IPS-NIHi11 (cell line): ENCODE measurements at regions not wholly inside any gene's neighbourhood (a gene's known extent, or its start where the extent isn't known, plus 50 kb on each side); places are given as distances from the start of the nearest gene placed in this dataset.
"Not testable (repeated sequence)": the region's sequence is repeated elsewhere in the genome, so short reads cannot be mapped to it uniquely, and the experiment has no call there.

Experiments
- DNase-seq: peaks from one replicate; pipeline ENCODE4 v3.0.0; 2012; ENCODE audit warnings: mixed read lengths, low spot score

DNA sequence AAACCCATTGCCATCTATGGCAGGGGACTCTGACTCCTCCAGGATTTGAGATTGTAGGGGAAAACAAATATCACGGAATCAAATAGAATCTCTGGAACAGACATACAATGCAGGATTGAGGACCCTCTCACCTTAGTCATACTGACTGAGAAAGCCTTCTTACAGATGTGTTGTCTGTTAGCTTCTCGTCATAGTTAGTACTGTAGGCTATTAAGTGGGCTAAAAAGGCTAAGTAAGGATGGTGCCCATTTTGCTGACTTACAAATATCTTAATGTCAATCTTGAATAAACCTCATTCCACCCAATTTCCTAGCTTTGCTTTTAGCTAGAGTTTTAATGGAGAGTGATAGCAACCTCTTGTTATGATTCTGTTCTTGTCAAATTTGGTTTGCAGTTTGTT is 352.4 kb downstream of the QKI start:
- no peak for DNase-seq

GRCh38 chr6:163765335-163765734 is 350.8 kb downstream of the QKI start:
- no peak for DNase-seq

DNA sequence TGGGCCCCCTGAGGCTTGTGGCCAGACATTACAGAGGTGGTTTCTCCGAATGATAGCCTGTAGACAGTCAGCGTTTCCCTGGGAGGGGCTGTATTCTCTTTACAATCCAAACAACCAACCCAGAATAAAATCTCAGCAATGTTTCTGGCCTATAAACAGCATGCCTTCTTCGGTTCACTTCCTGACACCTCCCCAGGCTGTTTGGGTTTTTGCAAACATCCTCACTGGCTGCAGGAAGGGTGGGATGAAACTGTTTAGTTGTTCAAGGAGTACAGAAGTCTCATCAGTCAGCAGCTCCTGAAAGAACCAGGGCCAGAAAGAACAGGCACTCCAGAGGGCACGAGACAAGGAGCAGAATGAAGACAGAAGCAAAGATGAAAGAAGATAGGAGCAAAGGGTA is 350.0 kb downstream of the QKI start:
- no peak for DNase-seq

GRCh38 chr6:163761481-163761880 is 347.0 kb downstream of the QKI start:
- no peak for DNase-seq

GRCh38 chr6:163760860-163761259 is 346.3 kb downstream of the QKI start:
- DNase-seq = no peak

- DNase-seq = no peak
Measured at GRCh38 chr6:163759542-163759941, 345.0 kb downstream of the QKI start.

- DNase-seq = no peak
Measured at GRCh38 chr6:163757520-163757919, 343.0 kb downstream of the QKI start.

GRCh38 chr6:163756079-163756478 is 341.6 kb downstream of the QKI start:
- DNase-seq = no peak

GRCh38 chr6:163754866-163755265 is 340.3 kb downstream of the QKI start:
- DNase-seq = no peak

- no peak for DNase-seq
Measured at GRCh38 chr6:163753430-163753829, 338.9 kb downstream of the QKI start.

- DNase-seq = no peak
Measured at GRCh38 chr6:163752446-163752845, 337.9 kb downstream of the QKI start.

DNA sequence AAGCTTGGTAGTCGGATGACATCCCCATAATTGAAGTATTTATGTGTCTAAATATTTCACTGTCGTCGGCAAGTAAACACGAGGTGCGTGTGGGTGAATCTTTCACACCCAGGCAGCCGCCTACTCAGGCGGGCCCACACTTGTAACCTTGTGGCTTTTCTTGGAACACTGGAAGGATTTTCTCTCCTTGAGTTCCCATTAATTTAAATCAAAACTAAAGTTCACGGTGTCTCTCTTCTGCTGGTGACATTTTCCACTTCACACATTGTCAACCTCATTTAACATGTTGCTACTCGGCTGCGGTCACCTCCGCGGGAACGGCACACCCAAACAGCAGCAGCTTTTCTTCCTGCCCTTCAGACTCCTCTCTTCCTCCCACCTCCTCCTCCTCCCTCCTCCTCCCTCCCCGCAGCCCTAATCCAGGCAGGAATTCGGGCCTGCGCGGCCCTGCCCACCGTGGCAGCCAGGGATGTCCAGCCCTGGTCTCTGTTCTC is 336.6 kb downstream of the QKI start:
- DNase-seq = peak; percentile 57

GRCh38 chr6:163750431-163751031 is 336.0 kb downstream of the QKI start:
- no peak for DNase-seq

- DNase-seq = no peak
Measured at GRCh38 chr6:163748886-163749285, 334.4 kb downstream of the QKI start.

GRCh38 chr6:163748036-163748435 is 333.5 kb downstream of the QKI start:
- DNase-seq = no peak

- DNase-seq = not testable (repeated sequence)
Measured at GRCh38 chr6:163747058-163747457, 332.5 kb downstream of the QKI start.

GRCh38 chr6:163745536-163746400 is 331.2 kb downstream of the QKI start:
- peak; percentile 61 for DNase-seq

- DNase-seq = no peak
Measured at GRCh38 chr6:163744256-163744925, 329.9 kb downstream of the QKI start.

- no peak for DNase-seq
Measured at GRCh38 chr6:163743796-163744195, 329.3 kb downstream of the QKI start.

DNA sequence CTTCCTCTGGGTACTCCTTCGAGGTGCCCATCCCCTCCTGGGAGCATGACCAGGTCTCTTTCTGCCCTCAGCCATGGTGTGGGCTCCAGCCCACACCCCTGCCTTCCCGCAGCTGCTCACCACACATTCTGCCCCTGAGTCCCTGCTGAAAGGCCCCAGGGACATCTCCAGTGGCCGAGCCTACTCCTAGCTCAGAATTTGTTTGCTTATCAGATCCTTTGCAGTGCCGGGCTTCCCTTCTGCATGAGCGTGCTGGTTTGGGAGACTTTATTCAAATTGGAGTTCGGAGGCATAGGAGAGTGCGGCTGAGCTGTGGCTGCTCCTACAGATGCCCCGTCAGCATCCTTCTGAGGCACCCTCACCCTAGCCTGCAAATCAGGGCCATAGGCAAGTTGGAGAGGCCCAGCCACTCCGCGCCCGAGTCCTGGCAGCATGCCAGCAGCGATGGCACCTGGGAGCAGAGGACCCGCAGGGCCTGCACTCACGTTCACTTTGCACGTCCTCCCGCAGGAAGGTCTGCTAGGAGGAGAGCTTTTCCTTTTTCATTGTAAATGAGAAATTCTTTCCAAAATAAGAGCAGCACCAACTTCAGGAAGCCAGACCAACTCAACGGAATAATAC is 327.3 kb downstream of the QKI start:
- DNase-seq = no peak

- DNase-seq = no peak
Measured at GRCh38 chr6:163741342-163741741, 326.8 kb downstream of the QKI start.

- DNase-seq = no peak
Measured at GRCh38 chr6:163739966-163740365, 325.4 kb downstream of the QKI start.

- no peak for DNase-seq
Measured at GRCh38 chr6:163739408-163739725, 324.8 kb downstream of the QKI start.
